NCI-H510A treated with DMSO at 0.1 percent for 48 hours (cell line): ENCODE measurements at regions not wholly inside any gene's neighbourhood (a gene's known extent, or its start where the extent isn't known, plus 50 kb on each side); places are given as distances from the start of the nearest gene placed in this dataset.
A peak's percentile ranks its signal among the peaks of the same experiment; 100 is the strongest.

Experiments
- DNase-seq: peaks from one replicate; lab custom pipeline; 2025; lab: John Stamatoyannopoulos, UW

- no peak for DNase-seq
Observed at GRCh38 chr18:78677483-78678317, 301.9 kb upstream of the SALL3 start.

DNA sequence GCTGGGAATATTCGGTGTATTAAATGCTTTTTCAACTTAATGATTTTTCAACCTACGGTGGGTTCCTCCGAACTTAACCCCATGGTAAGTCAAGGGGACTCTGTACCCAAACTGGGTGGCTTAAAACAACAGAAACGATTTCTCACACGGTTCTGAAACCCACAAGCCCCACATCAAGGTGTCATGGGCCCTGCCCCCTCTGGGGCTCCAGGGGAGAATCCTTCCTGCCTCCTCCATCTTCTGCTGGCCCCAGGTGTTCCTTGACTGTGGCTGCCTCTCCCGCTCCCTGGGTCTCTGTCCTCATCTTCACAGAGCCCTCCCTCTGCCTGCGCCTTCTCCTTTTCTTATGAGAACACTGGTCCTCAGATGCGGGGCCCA, 301.3 kb upstream of the SALL3 start:
- no peak for DNase-seq

GRCh38 chr18:78679031-78679430, 300.6 kb upstream of the SALL3 start:
- DNase-seq: no peak

DNA sequence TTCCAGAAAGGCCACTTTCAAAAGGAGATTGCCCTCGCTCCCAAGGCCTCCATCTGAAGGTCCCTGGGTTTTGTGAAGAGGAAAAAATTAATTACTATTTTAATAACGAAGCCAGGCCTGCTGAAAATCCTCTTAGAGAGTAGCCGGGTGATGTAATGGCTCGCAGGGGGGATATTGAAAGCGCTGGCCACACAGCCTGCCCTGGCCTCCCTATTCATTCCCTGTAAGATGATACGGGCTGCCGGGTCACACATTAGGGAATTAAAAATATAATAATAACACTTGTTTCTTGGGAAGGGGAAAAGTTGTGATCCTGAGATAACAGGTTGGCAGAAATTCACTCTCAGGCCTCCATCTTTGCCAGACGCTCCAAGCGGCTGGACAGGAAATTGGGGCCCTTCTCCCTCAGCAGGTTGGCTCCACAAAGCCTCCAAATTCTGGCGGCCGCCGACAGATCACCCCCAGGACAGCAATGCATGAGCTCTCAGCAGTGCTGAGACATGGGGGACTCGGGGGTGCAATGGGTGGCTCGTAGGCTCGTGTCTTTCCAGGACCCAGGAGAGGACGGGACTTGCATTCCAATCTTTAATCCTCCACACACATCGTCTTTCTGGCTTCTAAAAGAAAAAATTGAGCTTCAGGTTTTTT, 299.9 kb upstream of the SALL3 start:
- no peak for DNase-seq

GRCh38 chr18:78681396-78681795, 298.2 kb upstream of the SALL3 start:
- no peak for DNase-seq

- no peak for DNase-seq
Observed at GRCh38 chr18:78681934-78682333, 297.7 kb upstream of the SALL3 start.

DNA sequence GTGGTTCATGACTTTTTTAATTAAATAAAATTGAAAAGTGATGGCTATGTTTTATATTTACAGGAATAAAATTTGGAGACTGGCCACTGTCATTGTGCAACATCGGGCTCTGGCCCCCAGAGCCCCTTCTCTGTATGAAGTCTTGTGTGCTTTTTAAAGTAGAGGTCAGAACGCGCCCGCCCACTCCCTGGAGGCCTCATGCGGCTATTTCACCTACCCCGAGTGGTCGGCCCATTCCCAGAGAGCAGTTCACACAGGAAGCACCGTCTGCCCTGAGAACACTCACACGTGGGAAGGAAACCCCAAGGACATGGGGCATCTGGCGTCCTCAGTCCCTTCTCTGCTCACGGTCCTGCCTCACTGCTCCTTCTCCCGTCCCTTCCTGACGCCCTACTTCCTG, 296.9 kb upstream of the SALL3 start:
- DNase-seq: no peak

DNA sequence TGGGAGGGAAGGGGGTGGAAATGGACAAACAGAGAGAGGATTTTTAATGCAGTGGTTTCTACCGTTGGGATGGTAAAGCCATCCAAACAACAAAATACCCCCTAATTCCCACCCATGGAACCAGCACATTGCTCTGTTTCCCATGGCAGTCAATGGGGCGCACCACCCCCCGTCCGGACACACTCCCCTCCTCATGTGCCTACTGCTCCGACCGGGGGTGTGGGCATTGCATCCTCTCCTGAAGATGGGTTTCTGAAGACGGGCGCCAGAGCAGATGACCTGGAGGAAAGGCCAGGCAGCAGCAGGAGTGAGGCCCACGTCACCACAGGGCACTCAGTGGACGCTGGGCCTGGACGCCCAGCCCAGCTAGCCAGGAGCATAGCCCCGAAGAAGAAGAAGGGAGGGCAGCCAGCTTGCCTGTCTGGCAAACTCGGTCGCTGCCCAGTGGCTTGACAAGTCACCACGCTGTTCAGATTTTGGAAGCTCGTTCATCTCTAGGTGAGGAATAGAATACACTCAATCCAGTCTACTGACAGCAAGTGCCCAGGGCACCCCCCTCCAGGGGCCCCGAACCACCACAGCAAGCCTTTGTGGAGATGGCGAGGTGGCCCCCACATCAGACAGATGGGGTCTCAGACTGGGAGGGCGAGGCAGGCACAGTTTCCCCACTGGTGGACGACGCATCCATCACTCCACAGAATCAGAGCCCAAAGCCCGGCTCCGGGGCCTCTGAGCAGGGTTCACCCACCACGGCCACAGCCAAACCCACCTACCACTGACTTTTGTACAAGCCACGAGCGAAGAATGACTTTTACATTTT, 296.2 kb upstream of the SALL3 start:
- no peak for DNase-seq

- DNase-seq: no peak
Observed at GRCh38 chr18:78685250-78685979, 294.2 kb upstream of the SALL3 start.

DNA sequence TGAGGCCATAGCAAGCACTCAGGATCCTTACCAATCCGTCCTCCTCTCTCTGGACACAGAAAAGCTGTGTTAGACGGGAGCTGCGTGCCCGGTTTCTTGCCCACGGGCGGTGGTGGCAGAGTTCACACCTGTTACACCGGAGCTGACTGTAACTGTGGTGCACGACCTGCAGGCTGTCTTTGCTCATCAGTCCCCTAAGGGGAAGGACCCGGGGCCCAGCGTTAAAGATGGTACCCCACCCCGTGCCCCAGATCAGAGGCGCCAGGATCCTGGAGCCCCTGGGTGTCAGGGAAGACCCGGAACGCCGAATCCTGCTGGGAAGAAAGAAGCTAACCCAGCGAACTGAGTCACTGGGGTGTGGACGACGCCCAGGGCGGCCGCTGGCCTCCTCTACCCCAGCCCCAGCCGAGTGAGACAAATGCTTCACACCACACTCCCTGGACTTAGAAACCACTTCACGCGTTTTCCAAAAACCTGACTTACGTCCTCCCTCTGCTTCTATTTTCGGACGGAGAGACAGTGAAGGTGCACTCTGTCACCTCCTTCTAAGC, 293.6 kb upstream of the SALL3 start:
- no peak for DNase-seq

DNA sequence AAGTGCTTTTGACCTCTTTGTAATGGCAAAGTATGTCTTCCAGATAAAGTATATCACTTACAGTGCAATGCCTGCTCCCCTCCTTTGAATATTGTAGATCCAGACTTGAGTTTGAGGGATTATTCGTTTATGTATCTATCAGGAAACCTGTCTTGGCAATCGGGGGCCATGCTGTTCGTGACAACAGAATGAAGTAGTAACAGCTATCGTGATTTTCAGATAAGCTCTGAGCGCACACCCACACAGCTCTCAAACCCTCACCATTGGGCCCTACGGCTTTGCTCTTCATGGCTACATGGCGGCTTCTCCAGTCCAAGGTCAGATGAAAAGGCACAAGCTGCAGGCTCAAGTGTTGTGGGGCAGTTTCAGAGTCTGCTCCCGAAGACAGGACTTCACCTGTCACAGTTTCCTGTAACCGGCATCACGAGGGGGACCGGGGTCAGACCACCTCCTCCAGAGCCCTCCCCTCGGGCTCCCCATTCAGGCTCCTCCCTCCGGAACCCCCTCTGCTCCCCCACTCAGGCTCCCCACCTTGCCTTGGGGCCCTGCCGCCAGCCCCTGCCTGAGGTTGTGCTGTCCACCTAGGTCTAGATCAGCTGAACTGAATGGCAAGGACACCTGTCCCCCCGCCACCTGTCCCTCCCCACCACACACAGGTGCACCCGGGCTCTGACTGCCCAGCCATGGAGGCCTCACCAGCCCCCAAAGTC, 292.5 kb upstream of the SALL3 start:
- DNase-seq: no peak

DNA sequence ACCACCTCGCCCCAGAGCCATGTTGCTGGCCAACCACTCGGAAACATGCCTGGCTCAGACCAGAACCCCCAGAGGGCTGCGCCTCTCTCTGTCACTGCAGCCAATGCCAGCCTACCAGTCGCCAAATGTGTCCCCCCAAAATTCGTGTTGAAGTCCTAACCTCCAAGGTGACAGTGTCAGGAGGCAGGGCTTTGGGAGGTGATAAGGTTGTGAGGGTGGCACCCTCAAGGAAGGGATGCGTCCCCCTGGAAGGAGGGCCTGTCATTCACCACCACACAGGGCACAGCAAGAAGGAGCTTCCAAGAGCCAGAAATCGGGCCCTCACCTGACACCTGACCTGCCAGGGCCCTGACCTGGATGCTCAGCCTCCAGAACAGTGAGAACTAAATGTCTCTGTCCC, 291.9 kb upstream of the SALL3 start:
- no peak for DNase-seq

GRCh38 chr18:78688249-78688648, 291.4 kb upstream of the SALL3 start:
- DNase-seq: no peak

GRCh38 chr18:78688916-78689315, 290.7 kb upstream of the SALL3 start:
- DNase-seq: no peak

GRCh38 chr18:78689606-78690005, 290.0 kb upstream of the SALL3 start:
- DNase-seq: no peak

GRCh38 chr18:78692105-78692504, 287.5 kb upstream of the SALL3 start:
- no peak for DNase-seq

DNA sequence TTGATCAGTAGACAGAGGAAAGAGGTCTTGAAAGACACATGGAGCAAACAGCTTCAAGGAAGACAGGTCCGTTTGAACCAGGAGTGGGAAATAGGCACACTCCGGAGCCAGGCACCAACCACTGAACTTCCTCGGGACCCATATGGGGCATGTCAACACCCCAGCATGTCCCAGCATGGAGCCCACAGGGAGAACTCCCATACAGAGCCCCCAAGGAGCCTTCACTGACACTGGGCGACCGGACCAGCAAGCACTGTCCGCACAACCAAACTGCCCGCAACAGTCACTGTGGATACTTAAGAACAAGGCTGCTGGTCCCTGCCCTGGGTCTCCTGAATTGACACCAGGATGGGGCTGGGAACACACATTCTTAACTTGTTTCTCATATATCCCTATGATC, 286.2 kb upstream of the SALL3 start:
- no peak for DNase-seq

GRCh38 chr18:78696698-78697435, 282.8 kb upstream of the SALL3 start:
- DNase-seq: no peak

- DNase-seq: no peak
Observed at GRCh38 chr18:78697446-78697845, 282.2 kb upstream of the SALL3 start.

- no peak for DNase-seq
Observed at GRCh38 chr18:78698914-78699313, 280.7 kb upstream of the SALL3 start.

DNA sequence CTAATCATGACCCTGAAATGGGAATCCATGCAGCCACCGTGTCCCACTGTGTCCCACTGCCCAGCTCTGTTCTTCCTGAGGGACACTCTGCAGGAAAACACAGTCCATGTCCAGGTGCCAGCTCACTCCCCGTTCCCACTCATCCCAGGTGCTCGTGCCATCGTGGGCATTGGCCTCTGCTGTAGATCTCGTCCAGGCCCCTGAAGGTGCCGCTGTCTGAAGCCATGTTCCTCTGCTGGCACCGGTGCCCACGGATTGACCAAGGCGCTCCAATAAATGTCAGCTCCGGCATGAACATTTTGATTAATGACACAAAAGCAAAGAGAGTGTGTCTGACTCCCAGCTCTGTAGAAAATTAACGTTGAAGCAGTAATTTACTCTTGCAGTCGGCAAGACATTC, 280.1 kb upstream of the SALL3 start:
- peak; percentile 9 for DNase-seq
